MCF 10A (cell line): ENCODE measurements at regions not wholly inside any gene's neighbourhood (a gene's known extent, or its start where the extent isn't known, plus 50 kb on each side); places are given as distances from the start of the nearest gene placed in this dataset.

Experiments
- BruUV-seq: library from RNA; stranded (reverse); fragments of 400-500 nt; replicated peaks from 2 replicates; lab custom pipeline; 2021; lab: Mats Ljungman, UMichigan
- CTCF ChIA-PET: fragments of 300-600 bp; sonication (Branson Sonifier 250); formaldehyde crosslinking; extraction: SDS; loops from one replicate; lab custom pipeline; 2021; ENCODE audit warnings: antibody characterized with exemption, inconsistent platforms; lab: Yijun Ruan, JAX
- POLR2A ChIA-PET: fragments of 300-600, 350-650 bp; sonication (Branson Sonifier 250); formaldehyde crosslinking; extraction: SDS; loops from one replicate; lab custom pipeline; 2020; ENCODE audit warnings: antibody characterized with exemption, inconsistent platforms; lab: Yijun Ruan, JAX
- DNase-seq: peaks from one replicate; pipeline ENCODE4 v3.0.0-alpha.2; 2018; ENCODE audit not compliant: unreplicated experiment
- H3K27ac Mint-ChIP-seq: one replicate; pipeline ENCODE4 v1.8.0; 2022; ENCODE audit warnings: mild to moderate bottlenecking, low read depth, mixed read lengths; ENCODE audit not compliant: unreplicated experiment
- H3K27me3 Mint-ChIP-seq: one replicate; pipeline ENCODE4 v1.8.0; 2022; ENCODE audit warnings: mixed read lengths; ENCODE audit not compliant: insufficient read depth, unreplicated experiment
- H3K36me3 Mint-ChIP-seq: one replicate; pipeline ENCODE4 v1.8.0; 2022; ENCODE audit warnings: mild to moderate bottlenecking, moderate library complexity, mixed read lengths; ENCODE audit not compliant: insufficient read depth, unreplicated experiment
- H3K4me1 Mint-ChIP-seq: one replicate; pipeline ENCODE4 v1.8.0; 2022; ENCODE audit warnings: mixed read lengths; ENCODE audit not compliant: insufficient read depth, unreplicated experiment
- H3K4me3 Mint-ChIP-seq: one replicate; pipeline ENCODE4 v1.8.0; 2022; ENCODE audit warnings: mild to moderate bottlenecking, moderate library complexity, mixed read lengths; ENCODE audit not compliant: unreplicated experiment
- H3K9me3 Mint-ChIP-seq: one replicate; pipeline ENCODE4 v1.8.0; 2022; ENCODE audit warnings: mixed read lengths; ENCODE audit not compliant: unreplicated experiment
- CTCF ChIP-seq: fragments of 200-600 bp; IDR thresholded peaks from one replicate; pipeline ENCODE4 v1.8.0; 2022; ENCODE audit warnings: antibody characterized with exemption, mild to moderate bottlenecking; ENCODE audit not compliant: unreplicated experiment
- intact Hi-C: fragments of 100-400 bp; cut with micrococcal nuclease; formaldehyde crosslinking; loops from 2 replicates; pipeline ENCODE4 v1.14.1; 2022

- H3K27me3 Mint-ChIP-seq = no peaks in the 10 kb centered on the region
- H3K4me3 Mint-ChIP-seq = no peak overlapping the region
- ChIA-PET CTCF (interaction anchor here (0.5 kb wide), 1 partner anchor 96 kb away, joined by 3 read pairs; no protein-coding TSS in a partner anchor), POLR2A (no interaction called here)
- no peaks in the 10 kb centered on the region for H3K36me3 Mint-ChIP-seq
- intact Hi-C loops = no loop called here
- H3K27ac Mint-ChIP-seq = no peak overlapping the region
- DNase-seq = no peak
- peaks cover 25% of the 10 kb centered on the region for H3K9me3 Mint-ChIP-seq
- H3K4me1 Mint-ChIP-seq = no peaks in the 10 kb centered on the region
- TF ChIP-seq CTCF = no peak
- BruUV-seq = no TSS peak
These were observed 194.0 kb upstream of the CDH5 start for GRCh38 chr16:66172463-66172862.

- Mint-ChIP-seq H3K9me3 (peaks cover 16% of the 10 kb centered on the region), H3K4me3 (no peak overlapping the region), H3K27ac (no peak overlapping the region), H3K4me1 (no peaks in the 10 kb centered on the region), H3K27me3 (no peaks in the 10 kb centered on the region), H3K36me3 (no peaks in the 10 kb centered on the region)
- no peak for TF ChIP-seq CTCF
- no peak for DNase-seq
- POLR2A ChIA-PET = no interaction called here
- no TSS peak for BruUV-seq
- CTCF ChIA-PET = no interaction called here
- intact Hi-C loops = no loop called here
These were observed 194.9 kb upstream of the CDH5 start for GRCh38 chr16:66171578-66171977.

GRCh38 chr16:66170989-66171388 lies 195.5 kb upstream of the CDH5 start:
- Mint-ChIP-seq H3K4me3 (no peak overlapping the region), H3K27ac (no peak overlapping the region), H3K36me3 (no peaks in the 10 kb centered on the region), H3K9me3 (peaks cover 16% of the 10 kb centered on the region), H3K4me1 (no peaks in the 10 kb centered on the region), H3K27me3 (no peaks in the 10 kb centered on the region)
- DNase-seq = no peak
- ChIA-PET CTCF (no interaction called here), POLR2A (no interaction called here)
- intact Hi-C loops = no loop called here
- BruUV-seq = no TSS peak
- no peak for TF ChIP-seq CTCF

- CTCF ChIA-PET = no interaction called here
- TF ChIP-seq CTCF = no peak
- intact Hi-C loops = no loop called here
- no peaks in the 10 kb centered on the region for H3K4me1 Mint-ChIP-seq
- no peaks in the 10 kb centered on the region for H3K36me3 Mint-ChIP-seq
- DNase-seq = no peak
- POLR2A ChIA-PET = no interaction called here
- no peaks in the 10 kb centered on the region for H3K27me3 Mint-ChIP-seq
- peaks cover 20% of the 10 kb centered on the region for H3K9me3 Mint-ChIP-seq
- no peak overlapping the region for H3K4me3 Mint-ChIP-seq
- no TSS peak for BruUV-seq
- H3K27ac Mint-ChIP-seq = no peak overlapping the region
These were observed 196.7 kb upstream of the CDH5 start for GRCh38 chr16:66169817-66170216.
